HG02642 (cell line): ENCODE measurements at regions not wholly inside any gene's neighbourhood (a gene's known extent, or its start where the extent isn't known, plus 50 kb on each side); places are given as distances from the start of the nearest gene placed in this dataset.

Experiments
- ATAC-seq: cut with Tn5 transposase; IDR thresholded peaks from one replicate; pipeline ENCODE4 v1.9.1; 2021; ENCODE audit warnings: mild to moderate bottlenecking; ENCODE audit not compliant: unreplicated experiment, poor library complexity

DNA sequence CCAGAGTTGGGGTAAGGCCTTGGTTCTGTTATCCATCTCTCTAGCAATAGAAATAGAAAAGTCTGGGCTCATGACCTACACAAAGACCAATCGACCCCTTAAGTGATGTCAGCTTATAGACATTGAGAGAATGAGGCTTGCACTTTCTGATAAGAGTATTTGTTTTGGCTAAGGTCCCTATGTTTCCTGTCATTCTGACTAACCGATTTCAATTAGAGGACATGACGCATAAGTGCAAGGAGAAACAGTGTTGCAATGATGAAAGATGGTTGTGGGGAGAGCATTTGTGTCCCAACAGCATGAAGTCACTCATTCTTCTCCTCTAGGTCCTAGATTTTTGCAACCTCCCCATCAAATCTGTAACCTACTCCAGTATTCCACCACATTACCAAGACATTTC, 255.1 kb downstream of the MAT2B start:
- ATAC-seq, result no peak

DNA sequence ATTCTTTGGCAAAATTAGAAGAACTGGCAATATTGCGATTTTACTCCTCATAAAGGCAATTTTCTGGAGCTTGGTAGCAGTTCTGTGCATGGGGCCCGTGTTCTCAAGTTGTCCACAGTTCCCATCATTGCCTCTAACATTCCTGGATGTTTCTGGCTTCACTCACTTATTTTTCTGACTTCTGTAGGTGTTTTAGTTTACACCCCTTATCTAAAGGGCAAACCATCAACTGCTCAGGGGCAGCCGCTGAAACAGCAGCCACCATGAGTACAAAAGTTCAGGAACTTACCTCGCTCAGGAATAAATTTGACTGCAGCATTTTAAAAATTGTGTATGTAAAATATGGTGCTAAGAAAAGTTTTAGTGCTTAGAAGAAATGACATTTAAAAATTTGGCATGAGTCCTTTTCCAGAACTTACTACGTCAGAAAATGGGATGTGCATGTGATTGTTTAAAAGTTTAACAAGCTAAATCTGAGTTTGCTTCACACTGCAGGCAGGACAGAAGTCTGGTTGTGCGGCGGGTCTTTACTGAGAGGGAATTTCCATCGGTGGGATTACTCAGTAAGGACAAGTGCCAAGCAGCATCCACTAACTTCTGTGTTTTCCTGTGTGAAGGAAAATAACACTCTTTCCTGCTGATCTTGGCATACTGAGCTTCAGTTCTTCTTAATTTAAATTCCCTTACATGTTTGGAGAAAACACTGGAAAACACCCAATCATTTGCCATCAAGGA, 261.7 kb downstream of the MAT2B start:
- no peak for ATAC-seq

DNA sequence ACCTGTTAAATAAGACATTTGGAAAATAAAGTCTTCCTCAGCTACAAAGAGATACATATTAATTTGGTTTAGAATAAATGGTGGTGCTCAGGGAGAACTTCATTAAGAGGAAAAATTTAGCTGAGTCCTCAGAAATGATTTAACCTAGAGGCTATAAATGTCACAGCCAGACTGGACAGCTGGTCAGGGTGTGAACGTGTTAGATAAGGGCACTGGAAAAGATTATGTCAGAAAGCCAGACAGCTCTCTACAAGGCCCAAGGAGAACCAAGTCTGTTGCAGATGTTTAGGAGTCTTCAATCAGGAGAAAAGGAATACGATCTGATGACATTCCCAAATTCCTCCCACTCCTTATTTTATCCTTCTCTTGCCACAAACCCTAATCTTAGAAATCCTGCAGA, 265.2 kb downstream of the MAT2B start:
- ATAC-seq, result no peak

DNA sequence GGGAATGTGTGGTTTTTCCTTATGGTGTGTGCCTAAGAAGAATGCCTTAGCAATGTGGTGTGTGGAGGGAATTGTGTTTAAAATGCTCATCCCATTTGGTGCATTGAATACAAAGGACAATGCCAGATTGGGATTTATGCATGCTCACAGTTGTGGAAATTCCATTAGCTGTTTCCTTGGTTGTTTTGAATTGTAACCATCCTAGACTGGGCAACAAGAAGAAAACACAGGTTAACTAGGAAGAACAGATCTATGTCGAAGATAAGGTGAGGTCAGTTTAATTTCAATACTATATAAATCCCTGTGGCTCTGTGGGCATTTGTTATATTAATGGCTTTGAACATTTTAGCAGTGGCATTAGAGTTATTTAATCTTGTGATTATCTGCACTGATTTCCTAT, 266.8 kb downstream of the MAT2B start:
- no peak for ATAC-seq

DNA sequence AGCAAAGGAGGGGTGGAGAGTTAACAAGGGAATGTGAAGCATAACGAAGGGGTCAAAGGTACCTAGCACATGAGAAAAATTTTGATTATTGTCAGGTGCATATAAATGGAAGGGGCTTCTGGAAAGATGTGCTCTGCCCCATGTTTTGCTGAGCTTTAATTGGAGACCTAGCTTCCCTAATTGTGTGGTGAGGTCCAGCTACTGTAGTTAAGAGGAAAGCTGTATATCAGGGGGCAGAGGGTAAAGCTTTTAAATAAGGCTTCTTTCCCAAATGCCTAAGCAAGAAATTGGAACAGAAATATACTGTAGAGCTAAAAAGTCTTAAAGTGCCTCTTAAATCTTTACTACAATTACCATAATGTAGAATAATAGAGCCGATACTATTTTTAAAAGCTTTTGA, 267.2 kb downstream of the MAT2B start:
- ATAC-seq, result no peak

DNA sequence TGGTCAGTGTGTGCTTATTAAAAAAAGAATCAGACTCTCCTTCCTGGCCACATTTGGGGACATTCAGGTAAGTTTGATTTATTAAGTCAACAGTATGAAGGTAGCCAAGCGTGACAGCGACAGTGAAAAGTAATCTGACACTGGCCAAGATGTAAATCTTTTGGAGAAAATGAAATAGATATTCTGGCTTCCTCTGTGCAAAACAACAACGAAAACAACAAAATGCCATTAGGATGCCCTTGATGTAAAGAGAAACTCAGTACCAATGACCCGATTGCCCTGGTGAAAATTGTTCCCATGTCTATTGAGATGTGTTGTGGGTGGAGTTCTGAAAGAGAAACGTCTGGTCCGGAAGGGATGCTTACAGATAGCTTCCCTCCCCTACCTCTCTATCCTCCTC, 267.8 kb downstream of the MAT2B start:
- no peak for ATAC-seq

DNA sequence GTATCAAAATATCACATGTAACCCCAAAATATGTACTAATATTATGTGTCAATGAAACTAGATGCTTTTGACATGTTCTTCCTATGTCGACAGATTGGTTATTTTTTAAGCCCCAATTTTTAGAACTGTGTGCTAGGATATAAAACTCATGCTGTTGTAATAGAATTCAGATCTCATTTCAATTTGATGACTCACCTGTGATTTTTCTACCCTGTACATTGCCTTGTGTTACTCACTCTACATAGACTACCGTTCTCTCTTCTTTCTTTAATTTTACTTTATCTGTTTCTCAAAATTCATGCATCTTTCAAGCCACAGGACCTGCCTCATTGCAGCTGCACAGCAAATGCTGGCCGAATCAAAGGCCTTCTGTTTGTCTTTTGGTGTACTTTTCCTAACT, 284.5 kb downstream of the MAT2B start:
- ATAC-seq, result no peak

DNA sequence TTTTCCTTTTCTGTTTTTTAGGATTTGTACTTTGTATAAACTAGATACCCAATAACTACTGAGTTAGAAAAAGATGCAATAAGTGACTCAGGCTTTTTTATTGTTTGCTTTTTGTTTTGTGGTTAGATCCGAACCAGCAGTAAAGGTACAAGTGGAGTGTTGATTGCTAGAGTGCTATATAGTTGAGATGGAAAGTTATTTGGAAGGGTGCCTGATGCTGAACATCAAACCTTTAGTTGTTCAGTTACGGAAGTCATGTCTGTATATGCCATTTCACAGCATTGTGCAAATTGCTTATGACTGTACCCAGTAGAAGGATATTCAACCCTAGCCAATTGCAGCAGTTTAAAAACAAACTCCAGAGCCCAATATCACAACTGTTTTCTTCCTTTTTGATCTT, 285.1 kb downstream of the MAT2B start:
- ATAC-seq, result no peak

DNA sequence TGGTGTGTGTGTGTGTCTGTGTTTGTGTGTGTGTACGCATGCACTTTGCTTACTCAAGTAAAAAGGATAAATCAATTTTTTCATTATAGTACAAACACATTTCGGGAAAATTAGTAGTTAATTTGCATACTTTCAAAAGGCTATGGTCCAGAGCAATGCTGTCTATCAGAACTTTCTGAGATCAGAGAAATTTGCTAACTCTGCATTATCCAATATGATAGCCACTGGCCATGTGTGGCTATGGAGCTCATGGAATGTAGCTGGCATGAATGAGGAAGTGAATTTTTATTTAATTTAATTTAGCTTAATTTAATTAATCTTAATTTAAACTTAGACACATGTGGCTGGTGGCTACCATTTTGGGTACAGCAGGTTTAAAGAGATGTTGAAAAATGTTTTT, 289.6 kb downstream of the MAT2B start:
- ATAC-seq, result no peak

DNA sequence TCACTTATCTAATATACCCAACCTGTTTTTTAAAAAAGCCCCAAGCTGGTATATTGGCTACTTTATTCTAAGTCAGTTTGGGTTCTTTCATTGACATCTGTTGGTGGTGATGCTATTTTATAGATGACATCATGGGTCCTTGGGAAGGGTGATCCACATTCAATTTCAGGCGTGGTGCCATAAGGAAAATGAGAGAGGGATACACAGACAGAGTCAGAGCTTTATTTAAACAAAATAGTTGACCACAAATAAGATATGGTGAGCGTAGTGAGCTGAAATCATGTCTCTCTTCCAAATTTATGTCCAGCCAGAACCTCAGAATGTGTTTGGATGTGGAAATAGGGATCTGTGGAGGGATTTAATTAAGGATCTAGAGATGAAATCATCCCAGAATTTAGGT, 302.4 kb downstream of the MAT2B start:
- ATAC-seq, result no peak

DNA sequence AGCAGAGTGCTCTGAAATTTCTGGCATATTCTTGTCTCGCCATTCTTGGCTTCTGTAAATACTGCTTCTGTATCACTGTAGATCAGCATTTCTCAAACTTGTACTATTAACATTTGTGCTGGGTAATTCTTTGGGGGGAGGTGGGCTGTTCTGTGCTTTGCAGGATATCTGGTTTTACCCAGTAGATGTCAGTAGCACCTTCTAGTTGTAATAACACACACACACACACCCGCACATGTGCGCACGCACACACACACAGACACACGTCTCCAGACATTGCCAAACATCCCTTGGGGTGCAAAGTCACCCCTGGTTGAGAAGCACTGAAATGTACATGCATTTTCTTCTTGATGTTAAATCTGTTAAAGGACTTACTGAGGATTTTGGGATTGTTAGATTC, 304.1 kb downstream of the MAT2B start:
- ATAC-seq, result no peak

DNA sequence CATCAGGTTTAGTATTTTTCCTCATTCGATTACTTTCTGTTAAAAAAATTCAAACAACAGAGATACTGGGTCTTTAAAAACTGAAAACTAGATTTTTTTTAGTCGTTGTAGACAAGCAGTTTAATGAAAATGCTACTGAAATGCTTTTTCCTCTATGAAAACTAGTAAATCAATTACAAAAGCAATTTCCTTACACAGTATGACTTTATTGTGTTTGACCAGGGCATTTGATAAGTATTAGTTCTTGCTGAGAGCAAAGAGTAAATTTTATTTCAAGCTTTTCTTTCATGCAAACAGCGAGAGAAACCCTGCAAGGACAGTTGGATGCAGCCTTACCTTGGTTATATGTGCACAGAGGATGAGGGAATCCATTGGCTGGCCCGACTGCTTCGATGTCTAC, 308.5 kb downstream of the MAT2B start:
- no peak for ATAC-seq

DNA sequence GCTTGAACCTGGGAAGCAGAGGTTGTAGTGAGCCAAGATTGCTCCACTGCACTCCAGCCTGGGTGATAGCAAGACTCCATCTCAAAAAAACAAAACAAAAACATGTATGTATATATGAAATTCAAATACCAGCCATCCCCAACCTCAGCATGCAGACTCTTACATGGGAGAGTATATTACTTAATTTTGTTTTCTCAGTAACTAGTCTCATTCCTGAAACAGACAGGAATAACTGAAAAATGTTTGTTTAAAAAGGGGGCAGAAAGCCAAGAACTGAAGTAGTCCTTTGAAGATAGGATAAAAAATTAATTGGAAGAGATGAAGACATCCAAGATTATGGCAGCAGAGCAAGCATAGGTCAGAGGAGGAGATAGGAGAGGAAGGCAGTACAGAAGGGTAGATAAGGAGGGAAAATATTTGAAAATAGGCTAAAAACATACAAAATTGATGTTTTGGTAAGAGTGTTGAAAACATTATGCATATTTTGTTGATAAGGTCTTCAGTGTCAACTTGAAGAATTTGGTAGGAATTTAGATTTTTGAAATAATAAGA, 309.9 kb downstream of the MAT2B start:
- no peak for ATAC-seq

DNA sequence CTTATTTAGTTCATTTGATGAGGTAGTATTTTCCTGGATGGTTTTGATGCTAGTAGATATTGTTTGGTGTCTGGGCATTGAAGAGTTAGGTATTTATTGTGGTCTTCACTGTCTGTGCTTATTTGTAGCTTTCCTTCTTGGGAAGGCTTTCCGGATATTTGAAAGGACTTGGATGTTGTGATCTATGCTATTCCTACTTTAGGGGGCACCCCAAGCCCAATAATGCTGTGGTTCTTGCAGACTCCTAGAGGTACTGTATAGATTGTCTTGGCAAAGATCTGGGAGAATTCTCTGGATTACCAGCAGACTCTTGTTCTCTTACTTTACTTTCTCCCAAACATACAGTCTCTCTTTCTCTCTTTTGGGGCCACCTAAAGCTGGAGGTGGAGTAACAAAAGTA, 315.7 kb downstream of the MAT2B start:
- no peak for ATAC-seq

DNA sequence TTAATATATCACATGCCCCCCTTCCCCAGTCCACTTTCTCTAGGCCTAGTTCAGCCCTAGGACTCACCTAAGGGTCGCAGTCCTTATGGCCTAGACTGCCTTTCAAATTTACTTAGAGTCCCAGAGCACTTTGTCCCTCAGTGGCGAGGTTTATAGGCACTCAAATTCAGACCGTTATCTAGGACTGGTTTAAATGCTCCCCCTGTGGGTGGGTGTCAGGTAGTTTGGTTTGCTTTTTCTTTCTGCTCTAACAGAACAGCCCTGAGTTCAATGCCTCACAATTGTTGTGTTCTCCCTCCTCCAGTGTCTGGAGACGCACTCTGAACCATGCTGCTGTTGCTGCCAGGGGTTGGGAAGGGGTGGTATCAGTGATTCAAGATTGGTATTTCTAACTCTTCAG, 317.1 kb downstream of the MAT2B start:
- ATAC-seq, result no peak

DNA sequence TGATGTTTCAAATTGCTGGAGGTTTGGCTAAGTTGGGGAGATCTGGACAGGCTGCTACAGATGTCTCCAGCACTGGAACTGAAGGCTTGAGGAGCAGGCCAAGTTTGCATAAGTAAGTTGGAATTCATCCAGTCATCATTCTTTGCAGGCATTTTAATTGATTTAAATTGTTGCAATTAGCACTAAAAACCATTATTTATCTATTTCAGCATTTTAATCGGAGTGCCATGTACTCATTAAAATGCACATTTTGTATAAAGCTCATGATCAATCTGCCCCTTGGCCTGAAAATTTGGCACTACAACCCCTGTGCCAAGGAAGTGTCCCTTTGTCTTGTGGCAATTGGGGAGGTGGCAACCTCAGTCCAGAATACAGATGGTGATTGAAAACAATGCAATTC, 320.2 kb downstream of the MAT2B start:
- no peak for ATAC-seq

DNA sequence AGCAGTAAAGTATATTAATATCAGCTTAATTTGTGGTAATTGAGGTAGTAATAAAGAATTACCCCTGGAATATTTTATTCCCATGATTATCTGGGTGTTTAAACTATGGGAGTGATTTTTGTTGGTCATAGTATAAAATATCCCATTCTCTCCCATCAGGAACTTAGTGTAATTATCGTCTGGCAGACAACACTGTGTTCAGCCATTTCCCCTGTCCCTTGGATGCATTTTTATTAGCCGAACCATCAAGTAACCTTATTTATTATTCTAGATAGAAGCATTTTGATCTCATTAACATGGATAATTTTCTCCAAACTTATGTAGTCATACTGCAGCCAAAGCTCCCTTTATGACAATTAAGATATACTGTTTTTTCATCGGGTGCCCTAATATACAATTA, 320.8 kb downstream of the MAT2B start:
- no peak for ATAC-seq

DNA sequence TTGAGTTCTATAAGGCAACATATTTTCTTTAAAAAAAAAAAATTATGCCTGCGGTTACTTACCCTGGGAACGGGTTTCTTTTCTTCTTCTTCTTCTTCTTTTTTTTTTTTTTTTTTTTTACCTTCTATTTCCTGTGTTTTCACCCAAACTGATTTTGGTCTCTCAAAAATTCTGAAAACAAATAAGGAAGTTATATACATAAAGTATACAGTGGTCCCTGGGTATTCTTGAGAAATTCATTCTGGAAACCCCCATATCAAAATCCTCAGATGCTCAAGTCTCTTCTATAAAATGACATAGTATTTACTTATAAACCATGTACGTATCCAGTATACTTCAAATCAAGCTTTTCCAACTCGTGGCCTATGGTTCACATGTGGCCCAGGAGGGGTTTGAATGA, 326.7 kb downstream of the MAT2B start:
- no peak for ATAC-seq

DNA sequence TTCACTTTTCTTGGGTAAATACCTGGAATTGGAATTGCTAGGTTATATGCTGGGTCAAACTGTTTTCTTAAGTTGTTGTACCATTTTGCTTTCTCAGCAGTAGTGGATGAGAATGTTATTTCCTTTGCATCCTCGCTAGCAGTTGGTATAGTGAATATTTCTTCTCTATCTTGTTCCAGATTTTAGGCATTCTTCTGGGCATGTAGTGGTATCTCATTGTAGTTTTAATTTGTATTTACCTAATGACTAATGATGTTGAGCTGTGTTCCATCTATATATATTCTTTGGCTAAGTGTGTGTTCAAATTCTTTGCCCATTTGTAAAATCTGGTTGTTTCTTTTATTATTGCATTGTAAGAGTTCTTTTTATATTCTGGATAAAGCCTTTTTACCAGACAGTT, 333.3 kb downstream of the MAT2B start:
- no peak for ATAC-seq

DNA sequence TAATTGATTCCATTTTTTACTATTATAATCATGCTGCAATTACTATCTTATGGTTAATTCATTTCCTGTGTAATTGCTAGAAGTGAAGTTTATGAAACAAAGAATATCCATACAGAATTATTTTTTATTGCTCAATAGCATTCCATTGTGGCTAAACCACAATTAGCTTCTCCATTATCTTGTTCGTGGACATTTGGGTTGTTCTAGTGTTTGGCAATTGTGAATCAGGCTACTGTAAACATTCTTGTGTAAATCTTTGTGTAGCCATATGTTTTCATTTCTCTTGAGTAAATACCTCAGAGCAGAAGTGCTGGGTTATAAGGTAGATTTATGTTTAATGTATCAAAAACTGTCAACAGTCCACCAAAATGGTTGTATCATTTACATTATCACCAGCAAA, 341.1 kb downstream of the MAT2B start:
- no peak for ATAC-seq

DNA sequence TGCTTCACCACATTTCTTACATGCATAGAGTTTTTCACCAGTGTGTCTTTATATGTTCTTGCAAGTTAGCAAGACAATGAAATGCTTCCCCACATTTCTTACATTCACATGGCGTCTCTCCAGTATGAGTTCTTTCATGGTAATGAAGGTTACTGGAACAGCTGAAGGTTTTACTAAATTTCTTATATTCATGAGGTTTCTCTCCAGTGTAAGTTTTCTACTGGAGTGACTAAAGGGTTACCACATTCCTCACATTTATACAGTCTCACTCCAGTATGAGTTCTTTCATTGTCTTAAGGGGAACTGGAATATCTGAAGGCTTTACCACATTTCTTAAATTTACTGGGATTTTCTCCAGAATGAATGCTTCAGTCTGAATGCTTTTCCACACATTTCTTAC, 350.3 kb downstream of the MAT2B start:
- ATAC-seq, result no peak

DNA sequence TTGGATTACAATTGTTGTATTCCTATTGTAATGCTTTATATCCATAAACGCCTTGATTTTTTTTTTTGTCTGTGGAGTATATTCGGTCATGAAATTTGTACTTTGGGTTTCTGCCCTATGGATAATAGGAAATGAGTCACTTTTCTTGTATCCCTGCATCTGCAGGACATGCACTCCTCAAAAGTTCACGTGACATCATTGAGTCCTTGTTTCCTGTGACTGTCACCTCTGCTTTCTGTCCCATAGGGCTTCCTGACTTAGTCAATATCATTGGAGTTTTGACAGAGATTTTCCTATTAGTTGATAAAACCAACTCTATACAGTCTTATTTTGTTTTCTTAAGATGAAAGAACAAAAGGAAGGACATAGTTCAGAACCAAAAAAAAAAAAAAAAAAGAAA, 356.3 kb downstream of the MAT2B start:
- ATAC-seq, result no peak

DNA sequence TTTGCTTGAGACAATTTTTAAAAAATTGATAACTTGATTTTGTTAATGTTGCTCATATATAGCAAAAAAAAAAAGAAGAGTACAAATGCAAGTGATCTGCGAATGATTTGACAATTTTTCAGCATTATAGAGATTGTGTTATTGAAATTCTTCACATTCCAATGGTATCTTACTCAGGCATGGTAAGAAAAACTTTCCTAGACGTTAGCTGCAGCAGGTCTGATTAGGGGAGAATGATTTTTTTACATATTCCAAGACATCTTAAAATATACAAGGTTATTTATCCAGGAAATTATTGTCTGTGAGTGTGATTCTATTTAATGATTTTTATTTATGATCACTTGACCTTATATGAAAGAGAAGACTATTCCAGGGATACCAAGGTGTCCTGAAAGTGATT, 361.9 kb downstream of the MAT2B start:
- ATAC-seq, result no peak
